WTC11 (cell line): ENCODE measurements at regions not wholly inside any gene's neighbourhood (a gene's known extent, or its start where the extent isn't known, plus 50 kb on each side); places are given as distances from the start of the nearest gene placed in this dataset.

Source experiments
- ATAC-seq: fragments of 200-7000 bp; cut with Tn5 transposase; 2 replicates; pipeline ENCODE4 v1.10.0; 2021; ENCODE audit warnings: mild to moderate bottlenecking, moderate library complexity
- CTCF ChIA-PET: fragments of 300-600 bp; sonication (Branson Sonifier 250); formaldehyde crosslinking; loops from one replicate; lab custom pipeline; 2021; ENCODE audit warnings: antibody characterized with exemption; lab: Charles Lee
- POLR2A ChIA-PET: fragments of 350-600 bp; sonication (Branson Sonifier 250); formaldehyde crosslinking; loops from one replicate; lab custom pipeline; 2021; ENCODE audit warnings: antibody characterized with exemption; lab: Charles Lee
- DNase-seq: peaks from one replicate; pipeline ENCODE4 v3.0.0; 2021; ENCODE audit warnings: low spot score
- H3K27ac Mint-ChIP-seq: 2 replicates; pipeline ENCODE4 v1.8.0; 2021; ENCODE audit warnings: mixed read lengths
- H3K27me3 Mint-ChIP-seq: 2 replicates; pipeline ENCODE4 v1.8.0; 2021; ENCODE audit warnings: low read depth, mild to moderate bottlenecking, moderate library complexity, mixed read lengths
- H3K36me3 Mint-ChIP-seq: 2 replicates; pipeline ENCODE4 v1.8.0; 2021; ENCODE audit warnings: mixed read lengths
- H3K4me1 Mint-ChIP-seq: 2 replicates; pipeline ENCODE4 v1.8.0; 2022; ENCODE audit warnings: mixed read lengths
- H3K4me3 Mint-ChIP-seq: 2 replicates; pipeline ENCODE4 v1.8.0; 2021; ENCODE audit warnings: mild to moderate bottlenecking, moderate library complexity, mixed read lengths
- H3K9me3 Mint-ChIP-seq: 2 replicates; pipeline ENCODE4 v1.8.0; 2021; ENCODE audit warnings: mixed read lengths
- ARID4B ChIP-seq: sonication (generic); formaldehyde crosslinking; IDR thresholded peaks from 2 replicates; pipeline ENCODE4 v1.8.0; 2023; ENCODE audit warnings: missing genetic modification reagents, mild to moderate bottlenecking, borderline replicate concordance
- ATF6 ChIP-seq: sonication (generic); formaldehyde crosslinking; IDR thresholded peaks from 2 replicates; pipeline ENCODE4 v1.8.1; 2023; ENCODE audit warnings: mild to moderate bottlenecking, missing genetic modification reagents
- ETV6 ChIP-seq: sonication (generic); formaldehyde crosslinking; IDR thresholded peaks from 2 replicates; pipeline ENCODE4 v1.8.1; 2022; ENCODE audit warnings: mild to moderate bottlenecking, missing genetic modification reagents
- FOXK1 ChIP-seq: sonication (generic); formaldehyde crosslinking; IDR thresholded peaks from 2 replicates; pipeline ENCODE4 v1.8.0; 2022; ENCODE audit warnings: mild to moderate bottlenecking, moderate library complexity, missing genetic modification reagents
- GTF2I ChIP-seq: fragments of 250-450 bp; sonication (Bioruptor Pico); conservative IDR thresholded peaks from 2 replicates; pipeline ENCODE4 v1.4.0; 2021; ENCODE audit warnings: mild to moderate bottlenecking
- HMGXB4 ChIP-seq: sonication (generic); formaldehyde crosslinking; IDR thresholded peaks from 2 replicates; pipeline ENCODE4 v1.8.1; 2023; ENCODE audit warnings: mild to moderate bottlenecking, moderate library complexity, missing genetic modification reagents
- MLX ChIP-seq: sonication (generic); formaldehyde crosslinking; IDR thresholded peaks from 2 replicates; pipeline ENCODE4 v1.8.1; 2023; ENCODE audit warnings: mild to moderate bottlenecking, missing genetic modification reagents, moderate library complexity
- PREB ChIP-seq: sonication (generic); formaldehyde crosslinking; IDR thresholded peaks from 2 replicates; pipeline ENCODE4 v1.8.1; 2022; ENCODE audit warnings: mild to moderate bottlenecking, missing genetic modification reagents, moderate library complexity, borderline replicate concordance
- TCF7 ChIP-seq: sonication (generic); formaldehyde crosslinking; IDR thresholded peaks from 2 replicates; pipeline ENCODE4 v1.8.0; 2022; ENCODE audit warnings: mild to moderate bottlenecking, low read depth, missing genetic modification reagents, moderate library complexity
- TEAD1 ChIP-seq: sonication (generic); formaldehyde crosslinking; IDR thresholded peaks from 2 replicates; pipeline ENCODE4 v1.8.0; 2022; ENCODE audit warnings: mild to moderate bottlenecking, missing genetic modification reagents
- ZBTB21 ChIP-seq: sonication (generic); formaldehyde crosslinking; IDR thresholded peaks from 2 replicates; pipeline ENCODE4 v1.8.1; 2023; ENCODE audit warnings: mild to moderate bottlenecking, missing genetic modification reagents, borderline replicate concordance
- ZNF121 ChIP-seq: sonication (generic); formaldehyde crosslinking; IDR thresholded peaks from 2 replicates; pipeline ENCODE4 v1.8.0; 2023; ENCODE audit warnings: missing genetic modification reagents
- ZNF425 ChIP-seq: fragments of 250-450 bp; sonication (Bioruptor Pico); conservative IDR thresholded peaks from 2 replicates; pipeline ENCODE4 v1.9.0; 2021; ENCODE audit warnings: mild to moderate bottlenecking

- H3K27me3 Mint-ChIP-seq: no peaks in the 10 kb centered on the region
- ATAC-seq (no peak), DNase-seq (no peak)
- ChIA-PET POLR2A (no interaction called here), CTCF (interaction anchor here (0.7 to 1.0 kb wide), 2 partner anchors 26 to 96 kb away, joined by 3 read pairs; no protein-coding TSS in a partner anchor)
- H3K27ac Mint-ChIP-seq: no peak overlapping the region
- TF ChIP-seq PREB (CRISPR knock-in tag) (no peak), TCF7 (no peak), ZNF121 (CRISPR knock-in tag) (no peak), FOXK1 (CRISPR knock-in tag) (no peak), ATF6 (no peak), HMGXB4 (CRISPR knock-in tag) (no peak), GTF2I (CRISPR knock-in tag) (no peak)
- H3K9me3 Mint-ChIP-seq: no peaks in the 10 kb centered on the region
- no peak overlapping the region for H3K4me3 Mint-ChIP-seq
- H3K36me3 Mint-ChIP-seq: no peaks in the 10 kb centered on the region
- H3K4me1 Mint-ChIP-seq: peaks cover 29% of the 10 kb centered on the region
Observed at GRCh38 chrX:8297766-8298165, 126.7 kb upstream of the VCX2 start.

- no peak for ATAC-seq
- H3K27ac Mint-ChIP-seq: no peak overlapping the region
- H3K4me1 Mint-ChIP-seq: no peaks in the 10 kb centered on the region
- CTCF ChIA-PET: no interaction called here
- H3K9me3 Mint-ChIP-seq: peaks cover 7% of the 10 kb centered on the region
- POLR2A ChIA-PET: no interaction called here
- no peak for DNase-seq
- no peak for TF ChIP-seq TEAD1 (CRISPR knock-in tag)
- no peak for TF ChIP-seq ARID4B (CRISPR knock-in tag)
- peaks cover 3% of the 10 kb centered on the region; the same call in 1 of the 2 replicates for H3K36me3 Mint-ChIP-seq
- no peak overlapping the region for H3K4me3 Mint-ChIP-seq
- H3K27me3 Mint-ChIP-seq: no peaks in the 10 kb centered on the region; the same call in 1 of the 2 replicates
Observed at GRCh38 chrX:8304668-8305067, 133.6 kb upstream of the VCX2 start.

- TF ChIP-seq MLX (CRISPR knock-in tag): no peak
- TF ChIP-seq ZBTB21 (CRISPR knock-in tag): no peak
- TF ChIP-seq TEAD1 (CRISPR knock-in tag): no peak
- no peak for TF ChIP-seq ZNF425
- no peak for TF ChIP-seq ETV6
- Mint-ChIP-seq H3K27me3 (no peaks in the 10 kb centered on the region; the same call in 1 of the 2 replicates), H3K9me3 (peaks cover 7% of the 10 kb centered on the region), H3K36me3 (peaks cover 3% of the 10 kb centered on the region; the same call in 1 of the 2 replicates), H3K27ac (no peak overlapping the region), H3K4me1 (no peaks in the 10 kb centered on the region), H3K4me3 (no peak overlapping the region)
- CTCF ChIA-PET: no interaction called here
- DNase-seq (no peak), ATAC-seq (no peak)
- POLR2A ChIA-PET: interaction anchor here (0.6 kb wide), 1 partner anchor 60 kb away, joined by 3 read pairs; no protein-coding TSS in a partner anchor
Observed at GRCh38 chrX:8305350-8305749, 134.3 kb upstream of the VCX2 start.
